ENCODE measurements at regions not wholly inside any gene's neighbourhood (a gene's known extent, or its start where the extent isn't known, plus 50 kb on each side); places are given as distances from the start of the nearest gene placed in this dataset.

DNA sequence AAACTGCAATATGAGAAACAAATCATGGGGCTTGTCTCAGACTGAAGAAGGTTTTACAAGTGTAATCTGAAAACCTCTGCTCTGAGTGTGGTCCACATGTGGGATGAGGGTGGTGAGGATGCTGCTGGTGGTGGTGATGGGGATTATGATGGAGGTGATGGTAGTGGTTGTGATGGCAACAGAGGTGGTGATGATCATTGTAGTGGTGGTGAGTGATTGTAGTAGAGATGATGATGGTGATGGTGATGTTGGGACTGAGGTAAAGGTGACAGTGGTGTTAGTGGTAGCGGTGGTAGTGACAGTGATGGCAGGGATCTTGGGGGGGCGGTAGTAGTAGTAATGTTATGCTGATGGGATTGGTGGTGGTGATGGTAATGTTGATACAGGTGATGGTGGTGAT lies 217.8 kb downstream of the ANAPC1 start:
- TF ChIP-seq, protein P1, sequence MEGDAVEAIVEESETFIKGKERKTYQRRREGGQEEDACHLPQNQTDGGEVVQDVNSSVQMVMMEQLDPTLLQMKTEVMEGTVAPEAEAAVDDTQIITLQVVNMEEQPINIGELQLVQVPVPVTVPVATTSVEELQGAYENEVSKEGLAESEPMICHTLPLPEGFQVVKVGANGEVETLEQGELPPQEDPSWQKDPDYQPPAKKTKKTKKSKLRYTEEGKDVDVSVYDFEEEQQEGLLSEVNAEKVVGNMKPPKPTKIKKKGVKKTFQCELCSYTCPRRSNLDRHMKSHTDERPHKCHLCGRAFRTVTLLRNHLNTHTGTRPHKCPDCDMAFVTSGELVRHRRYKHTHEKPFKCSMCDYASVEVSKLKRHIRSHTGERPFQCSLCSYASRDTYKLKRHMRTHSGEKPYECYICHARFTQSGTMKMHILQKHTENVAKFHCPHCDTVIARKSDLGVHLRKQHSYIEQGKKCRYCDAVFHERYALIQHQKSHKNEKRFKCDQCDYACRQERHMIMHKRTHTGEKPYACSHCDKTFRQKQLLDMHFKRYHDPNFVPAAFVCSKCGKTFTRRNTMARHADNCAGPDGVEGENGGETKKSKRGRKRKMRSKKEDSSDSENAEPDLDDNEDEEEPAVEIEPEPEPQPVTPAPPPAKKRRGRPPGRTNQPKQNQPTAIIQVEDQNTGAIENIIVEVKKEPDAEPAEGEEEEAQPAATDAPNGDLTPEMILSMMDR (conservative IDR thresholded peaks at IDR 0.05 in 1 of 2, IDR thresholded peaks at IDR 0.05 in 1 of 2; ENCODE audit: low read depth in 1 of 2, low read length in 2 of 2), result no peak
- TF ChIP-seq EZH2 (IDR thresholded peaks at IDR 0.05; ENCODE audit: low read length, missing control alignments), result no peak
